ENCODE measurements at regions not wholly inside any gene's neighbourhood (a gene's known extent, or its start where the extent isn't known, plus 50 kb on each side); places are given as distances from the start of the nearest gene placed in this dataset.

GRCh38 chr5:51859624-51860023 lies 476.4 kb downstream of the ISL1 start:
- TF ChIP-seq CTCF (conservative IDR thresholded peaks at IDR 0.05) (no peak), EZH2 (IDR thresholded peaks at IDR 0.05; ENCODE audit: low read depth) (no peak)

All from PC-9 (cell line).